ENCODE measurements at regions not wholly inside any gene's neighbourhood (a gene's known extent, or its start where the extent isn't known, plus 50 kb on each side); places are given as distances from the start of the nearest gene placed in this dataset.

GRCh38 chr3:118144919-118145318 is 889.7 kb downstream of the IGSF11 start:
- DNase-seq (ENCODE audit: low read depth in 1 of 2, low spot score in 2 of 2): no peak
- Histone ChIP-seq H3K14ac (ENCODE audit: insufficient read length) (no peak overlapping the region), H3K4ac (replicated peaks; ENCODE audit: insufficient read length, low read depth, low read length) (no peak overlapping the region), H4K5ac (ENCODE audit: insufficient read length, low read depth, low read length) (no peak overlapping the region), H3K23ac (ENCODE audit: insufficient read length) (no peak overlapping the region), H3K36me3 (ENCODE audit: control insufficient read depth in 2 of 4, insufficient read depth in 4 of 4, low read length in 3 of 4) (no peaks in the 10 kb centered on the region), H3K4me2 (ENCODE audit: insufficient read depth in 1 of 2, low read depth in 2 of 2, low read length in 2 of 2) (no peak overlapping the region), H3K9me3 (ENCODE audit: insufficient read depth in 2 of 2, low read depth in 1 of 2, low read length in 1 of 2) (0 out of 4 replicates have a peak, but pooled peaks cover 0 to 2% of the 10 kb centered on the region in 2 experiments), H2BK20ac (ENCODE audit: low read length) (no peak overlapping the region), H2BK15ac (ENCODE audit: low read length) (no peak overlapping the region), H4K91ac (replicated peaks; ENCODE audit: insufficient read length, low read length) (no peak overlapping the region), H3K4me3 (ENCODE audit: extremely low read depth in 1 of 4, insufficient read depth in 2 of 4, low read depth in 3 of 4, low read length in 4 of 4) (no peak overlapping the region), H3K27ac (ENCODE audit: low read depth, low read length) (no peak overlapping the region), H3K9ac (replicated peaks in 1 of 4; ENCODE audit: extremely low read depth in 1 of 4, low read depth in 3 of 4, low read length in 3 of 4) (no peak overlapping the region), H3K27me3 (replicated peaks in 1 of 4; ENCODE audit: control insufficient read depth in 3 of 4, extremely low read depth in 1 of 4, insufficient read depth in 3 of 4, low read length in 3 of 4) (no peaks in the 10 kb centered on the region), H3K23me2 (ENCODE audit: low read depth, low read length) (no peaks in the 10 kb centered on the region), H3K79me1 (ENCODE audit: low read depth, low read length) (no peaks in the 10 kb centered on the region), H2BK12ac (ENCODE audit: low read depth, low read length) (0 out of 2 replicates have a peak overlapping the region, but pooled peaks have one; percentile 60), H4K8ac (ENCODE audit: extremely low read depth, insufficient read depth, low read length) (peak overlapping the region; percentile 62), H3K4me1 (replicated peaks in 1 of 4; ENCODE audit: control insufficient read depth in 3 of 4, insufficient read depth in 4 of 4, low read length in 3 of 4) (peaks cover 0 to 5% (median 0%) of the 10 kb centered on the region in 4 experiments; a peak in 1 of 7 replicates), H3K79me2 (ENCODE audit: control insufficient read depth in 1 of 2, insufficient read depth in 2 of 2, low read length in 2 of 2) (no peaks in the 10 kb centered on the region), H3K18ac (ENCODE audit: extremely low read depth, low read length) (no peak overlapping the region), H2BK5ac (ENCODE audit: low read depth, low read length) (0 out of 2 replicates have a peak overlapping the region, but pooled peaks have one; percentile 24), H4K20me1 (replicated peaks in 1 of 2; ENCODE audit: control insufficient read depth in 1 of 2, insufficient read depth in 2 of 2, low read length in 2 of 2) (no peaks in the 10 kb centered on the region), H3K56ac (replicated peaks; ENCODE audit: insufficient read length, low read depth, low read length) (no peak overlapping the region), H2AK5ac (ENCODE audit: low read depth, low read length) (no peak overlapping the region), H2BK120ac (replicated peaks; ENCODE audit: low read depth, low read length) (no peak overlapping the region), H2AFZ (ENCODE audit: low read length) (no peak overlapping the region; the same call in 1 of the 2 replicates)
- ChIA-PET POLR2A (ENCODE audit: partially characterized antibody) (no interaction called here), CTCF (ENCODE audit: partially characterized antibody) (no interaction called here)
- no peak for FAIRE-seq
- WGBS, 2 experiments (ENCODE audit: extremely low coverage in 1 of 2, insufficient coverage in 1 of 2, insufficient read length in 1 of 2, insufficient replicate concordance in 2 of 2, low coverage in 1 of 2, low lambda C conversion rate in 2 of 2, missing lambda C conversion rate in 1 of 2): 89% methylated on average over 4 of the region's 4 CpGs; no CpG with 5 or more reads in 1 of the 2 experiments
- TF ChIP-seq CEBPB (IDR thresholded peaks at IDR 0.05; ENCODE audit: low read depth, low read length) (no peak), KDM5A (IDR thresholded peaks at IDR 0.05; ENCODE audit: low read length) (no peak), POU5F1 (IDR thresholded peaks at IDR 0.05; ENCODE audit: low read depth, low read length) (no peak), SRF (IDR thresholded peaks at IDR 0.05; ENCODE audit: low read depth, low read length) (no peak), SUZ12 (IDR thresholded peaks at IDR 0.05; ENCODE audit: low read length) (no peak), RXRA (IDR thresholded peaks at IDR 0.05; ENCODE audit: insufficient read depth, low read depth, low read length) (no peak), CTBP2 (IDR thresholded peaks at IDR 0.05; ENCODE audit: borderline replicate concordance, insufficient read depth, insufficient read length, low read length) (no peak), SP4 (IDR thresholded peaks at IDR 0.05; ENCODE audit: low read length) (no peak), SIRT6 (IDR thresholded peaks at IDR 0.05; ENCODE audit: low read length) (no peak), CHD1 (IDR thresholded peaks at IDR 0.05; ENCODE audit: low read depth, low read length) (no peak), POLR2AphosphoS5 (IDR thresholded peaks at IDR 0.05; ENCODE audit: low read depth, low read length) (no peak), KDM4A (IDR thresholded peaks at IDR 0.05; ENCODE audit: low read depth, low read length, severe bottlenecking) (no peak), BRCA1 (IDR thresholded peaks at IDR 0.05; ENCODE audit: low read depth, low read length) (no peak), SIX5 (IDR thresholded peaks at IDR 0.05; ENCODE audit: low read depth, low read length) (no peak), TAF1 (IDR thresholded peaks at IDR 0.05; ENCODE audit: low read depth, low read length) (no peak)
- TF ChIP-seq, protein P1, sequence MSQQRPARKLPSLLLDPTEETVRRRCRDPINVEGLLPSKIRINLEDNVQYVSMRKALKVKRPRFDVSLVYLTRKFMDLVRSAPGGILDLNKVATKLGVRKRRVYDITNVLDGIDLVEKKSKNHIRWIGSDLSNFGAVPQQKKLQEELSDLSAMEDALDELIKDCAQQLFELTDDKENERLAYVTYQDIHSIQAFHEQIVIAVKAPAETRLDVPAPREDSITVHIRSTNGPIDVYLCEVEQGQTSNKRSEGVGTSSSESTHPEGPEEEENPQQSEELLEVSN (IDR thresholded peaks at IDR 0.05): no peak
